ENCODE measurements at regions not wholly inside any gene's neighbourhood (a gene's known extent, or its start where the extent isn't known, plus 50 kb on each side); places are given as distances from the start of the nearest gene placed in this dataset.
"Not testable (repeated sequence)": the region's sequence is repeated elsewhere in the genome, so short reads cannot be mapped to it uniquely, and the experiment has no call there.

DNA sequence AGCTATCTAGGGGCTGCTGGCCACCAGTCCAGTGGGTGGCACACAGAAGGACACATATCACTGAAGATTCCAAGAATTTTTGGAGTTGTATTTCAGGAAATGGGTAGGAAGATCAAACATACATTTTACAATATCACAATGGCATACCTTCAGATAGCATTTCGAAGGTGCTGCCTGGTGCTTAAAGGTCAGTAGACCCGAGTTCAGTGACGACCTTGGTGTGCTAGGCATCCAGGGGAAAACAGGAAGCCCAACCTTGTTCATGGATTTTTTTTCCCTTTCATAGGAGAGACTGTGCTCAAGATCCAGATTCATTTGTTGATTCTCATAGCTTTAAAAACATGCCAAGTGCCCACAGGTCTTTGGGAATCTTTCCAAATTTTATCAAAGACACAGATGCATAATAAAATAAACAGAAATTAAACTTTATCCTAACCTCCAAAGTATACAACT is 51.0 kb upstream of the RCBTB2 start:
- H3K4me3 ChIP-seq (ENCODE audit: low read depth, low read length), result no peak overlapping the region
- TF ChIP-seq CTCF (IDR thresholded peaks at IDR 0.05; ENCODE audit: borderline replicate concordance, insufficient read depth, low read depth, low read length), result no peak

- no peak for TF ChIP-seq CTCF (IDR thresholded peaks at IDR 0.05; ENCODE audit: borderline replicate concordance, insufficient read depth, low read depth, low read length)
- no peak overlapping the region for H3K4me3 ChIP-seq (ENCODE audit: low read depth, low read length)
Measured at GRCh38 chr13:48585456-48585840, 52.6 kb upstream of the RCBTB2 start.

- H3K4me3 ChIP-seq (ENCODE audit: low read depth, low read length), result no peak overlapping the region
- TF ChIP-seq CTCF (IDR thresholded peaks at IDR 0.05; ENCODE audit: borderline replicate concordance, insufficient read depth, low read depth, low read length), result no peak
Measured at GRCh38 chr13:48586591-48587103, 53.8 kb upstream of the RCBTB2 start.

- no peak overlapping the region for H3K4me3 ChIP-seq (ENCODE audit: low read depth, low read length)
- no peak for TF ChIP-seq CTCF (IDR thresholded peaks at IDR 0.05; ENCODE audit: borderline replicate concordance, insufficient read depth, low read depth, low read length)
Measured at GRCh38 chr13:48588120-48588519, 55.2 kb upstream of the RCBTB2 start.

- no peak overlapping the region for H3K4me3 ChIP-seq (ENCODE audit: low read depth, low read length)
- TF ChIP-seq CTCF (IDR thresholded peaks at IDR 0.05; ENCODE audit: borderline replicate concordance, insufficient read depth, low read depth, low read length), result no peak
Measured at GRCh38 chr13:48590141-48590901, 57.4 kb upstream of the RCBTB2 start.

DNA sequence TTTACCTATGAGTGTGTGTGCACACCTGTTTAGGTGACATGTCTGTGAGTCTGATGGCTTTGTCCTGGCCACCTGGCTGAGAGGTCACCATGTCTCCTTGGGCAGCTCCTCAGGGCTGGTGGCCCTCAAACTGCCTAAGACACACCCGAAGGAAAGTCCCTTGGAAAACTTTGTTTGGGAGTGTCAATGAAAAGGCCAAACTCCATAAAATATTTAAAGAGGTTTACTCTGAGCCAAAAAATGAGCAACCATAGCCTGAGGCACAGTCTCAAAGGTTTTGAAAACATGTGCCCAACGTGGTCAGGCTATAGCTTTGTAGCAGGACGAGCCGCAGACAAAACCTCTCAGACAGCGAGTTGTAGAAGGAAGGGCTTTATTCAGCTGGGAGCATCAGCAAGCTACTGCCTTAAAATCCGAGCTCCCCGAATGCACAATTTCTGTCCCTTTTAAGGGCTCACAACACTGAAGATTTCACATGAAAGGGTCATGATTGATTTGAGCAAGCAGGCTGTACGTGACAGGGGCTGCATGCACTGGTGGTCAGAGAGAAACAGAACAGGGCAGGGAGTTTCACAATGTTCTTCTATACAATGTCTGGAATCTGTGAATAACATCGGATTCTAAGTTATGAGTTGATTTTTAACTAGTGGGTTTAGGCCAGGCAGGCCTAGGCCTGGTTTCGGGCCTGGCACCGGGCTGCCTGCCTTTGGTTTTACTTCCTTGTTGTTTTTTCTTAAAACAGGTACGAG is 58.4 kb upstream of the RCBTB2 start:
- not testable (repeated sequence) for H3K4me3 ChIP-seq (ENCODE audit: low read depth, low read length)

DNA sequence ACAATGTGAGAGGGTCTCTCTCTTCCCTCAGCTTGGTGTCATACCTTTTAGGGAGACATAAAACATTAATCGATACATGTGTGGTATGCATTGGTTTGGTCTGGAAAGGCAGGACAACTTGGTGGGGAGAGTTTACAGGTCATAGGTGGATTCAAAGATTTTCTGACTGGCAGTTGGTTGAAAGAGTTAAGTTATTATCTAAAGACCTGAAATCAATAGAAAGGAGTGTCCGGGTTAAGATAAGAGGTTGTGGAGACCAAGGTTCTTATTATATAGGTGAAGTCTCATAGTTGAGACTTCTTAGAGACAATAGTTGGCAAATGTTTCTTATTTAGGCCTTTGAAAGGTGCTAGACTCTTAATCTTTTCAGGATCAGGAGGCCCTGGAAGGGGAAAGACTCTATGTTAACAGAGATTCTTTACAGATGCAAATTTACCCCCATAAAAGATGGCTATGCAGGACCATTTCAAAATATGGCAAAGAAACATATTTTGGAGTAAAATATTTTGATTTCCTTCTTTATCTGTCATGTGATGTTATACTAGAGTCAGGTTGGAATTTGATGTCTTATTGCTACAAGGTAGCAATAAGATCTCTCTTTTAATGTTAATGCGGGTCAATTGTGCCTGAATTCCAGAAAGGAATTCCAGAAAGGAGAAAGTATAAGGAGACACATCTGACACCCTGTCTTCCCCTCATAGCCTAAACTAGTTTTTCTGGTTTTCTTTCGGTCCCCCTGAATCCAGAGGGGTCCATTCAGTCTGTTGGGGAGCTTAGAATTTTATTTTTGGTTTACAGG is 59.2 kb upstream of the RCBTB2 start:
- no peak for TF ChIP-seq CTCF (IDR thresholded peaks at IDR 0.05; ENCODE audit: borderline replicate concordance, insufficient read depth, low read depth, low read length)
- no peak overlapping the region for H3K4me3 ChIP-seq (ENCODE audit: low read depth, low read length)
